GM13976 (cell line): ENCODE measurements at regions not wholly inside any gene's neighbourhood (a gene's known extent, or its start where the extent isn't known, plus 50 kb on each side); places are given as distances from the start of the nearest gene placed in this dataset.

Experiments used
- DNase-seq: peaks from one replicate; pipeline ENCODE4 v3.0.0; 2012; ENCODE audit warnings: low spot score
- in situ Hi-C: fragments of 300-500 bp; cut with MboI; formaldehyde crosslinking; loops from one replicate; pipeline ENCODE4 v1.12.0; 2022; ENCODE audit warnings: low sequenced_read_pairs, mixed read lengths, inconsistent platforms; ENCODE audit not compliant: unreplicated experiment
- TF ChIP-seq, protein P1 (sequence below): IDR thresholded peaks from 2 replicates; pipeline ENCODE4 v1.5.1; 2012; ENCODE audit warnings: borderline replicate concordance, mild to moderate bottlenecking; ENCODE audit not compliant: insufficient read depth; ENCODE audit errors: extremely low read depth, missing control alignments, control extremely low read depth

DNA sequence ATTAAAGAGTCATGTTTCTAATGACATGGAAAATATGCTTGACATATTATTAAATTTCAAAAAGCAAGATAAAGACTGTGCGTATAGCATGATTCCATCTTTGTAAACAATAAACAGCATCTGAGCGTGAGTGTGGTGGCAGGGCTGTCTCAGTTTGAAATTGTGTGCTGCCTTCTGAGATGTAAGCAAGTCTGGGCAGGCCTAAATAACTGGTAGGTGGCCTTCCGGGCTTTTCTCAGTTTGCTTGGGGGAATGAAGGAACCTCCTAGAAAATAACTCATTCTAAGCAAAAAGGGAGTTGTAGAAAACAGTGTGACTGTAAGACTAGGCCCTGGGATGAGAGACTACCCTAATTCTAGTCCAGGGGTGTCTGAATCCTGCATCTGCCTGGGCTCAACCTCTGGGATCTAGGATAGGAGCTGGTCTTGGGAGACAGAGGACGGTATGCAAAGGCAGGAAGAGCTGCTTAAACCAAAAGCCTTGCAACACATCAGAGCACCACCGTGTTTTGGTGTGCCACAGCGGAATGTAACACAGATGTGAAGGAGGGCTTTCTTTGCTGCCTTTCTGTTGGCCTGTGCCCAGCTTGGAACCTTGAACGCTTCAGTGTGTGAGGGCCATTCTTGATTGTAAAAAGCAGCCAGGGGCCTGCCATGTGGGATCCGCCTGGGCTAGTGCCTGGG is 63.5 kb upstream of the L3MBTL3 start:
- TF ChIP-seq, protein P1, sequence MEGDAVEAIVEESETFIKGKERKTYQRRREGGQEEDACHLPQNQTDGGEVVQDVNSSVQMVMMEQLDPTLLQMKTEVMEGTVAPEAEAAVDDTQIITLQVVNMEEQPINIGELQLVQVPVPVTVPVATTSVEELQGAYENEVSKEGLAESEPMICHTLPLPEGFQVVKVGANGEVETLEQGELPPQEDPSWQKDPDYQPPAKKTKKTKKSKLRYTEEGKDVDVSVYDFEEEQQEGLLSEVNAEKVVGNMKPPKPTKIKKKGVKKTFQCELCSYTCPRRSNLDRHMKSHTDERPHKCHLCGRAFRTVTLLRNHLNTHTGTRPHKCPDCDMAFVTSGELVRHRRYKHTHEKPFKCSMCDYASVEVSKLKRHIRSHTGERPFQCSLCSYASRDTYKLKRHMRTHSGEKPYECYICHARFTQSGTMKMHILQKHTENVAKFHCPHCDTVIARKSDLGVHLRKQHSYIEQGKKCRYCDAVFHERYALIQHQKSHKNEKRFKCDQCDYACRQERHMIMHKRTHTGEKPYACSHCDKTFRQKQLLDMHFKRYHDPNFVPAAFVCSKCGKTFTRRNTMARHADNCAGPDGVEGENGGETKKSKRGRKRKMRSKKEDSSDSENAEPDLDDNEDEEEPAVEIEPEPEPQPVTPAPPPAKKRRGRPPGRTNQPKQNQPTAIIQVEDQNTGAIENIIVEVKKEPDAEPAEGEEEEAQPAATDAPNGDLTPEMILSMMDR = no peak
- DNase-seq = no peak
- in situ Hi-C loops = no loop called here

DNA sequence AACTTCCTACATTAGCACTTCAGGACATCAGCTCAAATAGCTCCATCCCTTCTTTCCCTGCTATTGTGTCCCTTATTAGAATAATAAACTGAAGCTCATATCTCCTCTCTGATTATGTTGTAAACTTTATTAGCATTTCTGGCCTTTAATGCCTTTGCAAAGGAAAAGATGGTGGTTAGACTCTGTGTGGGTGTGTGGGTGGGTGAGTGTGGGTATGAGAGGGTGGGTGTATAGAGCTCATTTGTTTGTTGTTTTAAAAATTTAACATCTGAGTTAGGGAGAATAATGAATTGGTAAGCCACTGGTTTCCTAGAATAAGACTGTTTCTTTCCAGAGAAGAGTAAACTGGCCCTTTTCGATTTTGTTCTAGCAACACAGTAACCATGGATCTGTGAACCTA is 70.6 kb upstream of the L3MBTL3 start:
- TF ChIP-seq, protein P1 = no peak
- in situ Hi-C loops = no loop called here
- DNase-seq = no peak

DNA sequence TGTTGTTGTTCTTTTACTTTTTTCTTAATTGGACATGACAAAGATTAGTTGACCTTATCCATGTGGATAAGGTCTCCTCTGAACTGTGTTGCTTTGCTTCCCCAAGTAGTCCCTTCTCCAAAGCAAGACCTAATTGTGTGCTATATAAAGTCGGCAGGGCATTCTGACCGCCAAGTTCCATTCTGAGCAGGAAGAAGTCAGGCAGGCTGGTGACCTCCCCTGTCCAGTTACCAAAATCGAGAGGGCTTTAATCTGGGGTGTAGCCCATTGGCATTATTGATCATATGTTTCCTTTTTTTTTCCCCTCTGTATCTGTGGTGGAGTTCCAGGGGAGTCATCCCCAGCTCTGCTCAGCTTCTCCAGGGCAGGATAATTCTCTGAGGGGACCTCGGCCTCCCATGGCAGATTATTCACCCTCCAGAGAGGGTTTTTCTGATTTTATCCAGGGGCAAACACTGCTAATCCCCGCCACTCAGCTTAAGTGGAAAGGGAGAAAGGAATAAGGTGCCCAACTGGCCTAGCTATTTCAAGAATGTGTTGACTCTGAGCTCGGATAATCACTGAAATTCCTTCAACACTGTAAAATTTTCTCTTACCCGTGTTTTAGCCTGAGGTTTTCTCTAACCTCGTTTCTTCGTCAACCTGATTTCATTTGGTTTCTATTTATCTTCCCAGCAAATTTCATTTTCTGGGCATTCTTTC is 71.8 kb upstream of the L3MBTL3 start:
- TF ChIP-seq, protein P1 = no peak
- DNase-seq = no peak
- in situ Hi-C loops = no loop called here

GRCh38 chr6:129943637-129944271 is 74.6 kb upstream of the L3MBTL3 start:
- TF ChIP-seq, protein P1 = no peak
- no peak for DNase-seq
- in situ Hi-C loops = no loop called here

DNA sequence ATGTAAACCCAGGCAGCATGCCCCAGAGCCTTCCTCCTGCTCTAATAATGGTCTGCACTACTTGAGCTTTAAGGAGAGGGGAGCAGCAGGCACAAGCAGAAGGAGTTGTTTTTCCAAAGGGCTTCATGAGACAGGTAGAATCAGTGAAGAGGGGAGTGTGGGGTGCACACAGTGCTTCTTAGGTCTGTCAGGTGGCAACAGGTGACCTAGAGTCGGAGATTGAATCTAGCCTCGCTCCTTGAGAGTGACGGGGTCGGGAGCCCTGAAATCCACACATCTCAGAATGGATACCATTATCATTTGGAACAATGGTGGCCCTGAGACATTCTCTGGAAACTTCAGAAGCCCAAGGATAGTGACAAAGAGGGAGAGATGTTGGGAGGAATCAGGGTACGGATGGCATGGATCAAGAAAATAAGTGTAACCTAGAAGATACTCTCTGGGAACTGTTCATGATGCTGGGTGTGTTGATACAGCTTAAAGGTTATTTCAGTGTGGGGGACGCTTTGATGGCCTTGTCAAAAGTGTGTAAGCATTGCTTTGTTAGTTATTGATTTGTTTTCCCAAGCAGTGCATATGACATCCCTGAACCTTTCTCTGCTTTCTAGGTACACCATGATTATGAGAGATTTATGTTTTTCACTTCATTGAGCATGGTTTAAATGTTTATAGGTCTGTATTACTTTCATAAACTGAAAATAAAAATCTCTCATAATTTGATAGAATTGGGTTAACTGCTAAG is 77.8 kb upstream of the L3MBTL3 start:
- TF ChIP-seq, protein P1 = no peak
- no peak for DNase-seq
- in situ Hi-C loops = no loop called here
